NOMO-1 treated with dmso at 0.1 percent for 144 hours (cell line): ENCODE measurements at regions not wholly inside any gene's neighbourhood (a gene's known extent, or its start where the extent isn't known, plus 50 kb on each side); places are given as distances from the start of the nearest gene placed in this dataset.

ENCODE experiments used
- DNase-seq: peaks from one replicate; lab custom pipeline; 2025; ENCODE audit not compliant: unreplicated experiment; lab: John Stamatoyannopoulos, UW

- no peak for DNase-seq
These were observed 140.8 kb downstream of the PTCSC3 start for GRCh38 chr14:36035675-36036074.

GRCh38 chr14:36028665-36029064 is 147.9 kb downstream of the PTCSC3 start:
- DNase-seq: no peak

- DNase-seq: no peak
These were observed 148.3 kb downstream of the PTCSC3 start for GRCh38 chr14:36028218-36028617.

GRCh38 chr14:36027354-36027753 is 149.2 kb downstream of the PTCSC3 start:
- no peak for DNase-seq

GRCh38 chr14:36022765-36023410 is 153.6 kb downstream of the PTCSC3 start:
- DNase-seq: no peak

GRCh38 chr14:36021591-36022320 is 154.8 kb downstream of the PTCSC3 start:
- DNase-seq: no peak

- no peak for DNase-seq
These were observed 155.5 kb downstream of the PTCSC3 start for GRCh38 chr14:36021030-36021422.

- no peak for DNase-seq
These were observed 156.1 kb downstream of the PTCSC3 start for GRCh38 chr14:36020120-36021029.

GRCh38 chr14:36019126-36019525 is 157.4 kb downstream of the PTCSC3 start:
- no peak for DNase-seq

GRCh38 chr14:36014236-36014635 is 162.3 kb downstream of the PTCSC3 start:
- DNase-seq: no peak

- DNase-seq: no peak
These were observed 163.0 kb downstream of the PTCSC3 start for GRCh38 chr14:36013483-36013882.

GRCh38 chr14:36012621-36013020 is 163.9 kb downstream of the PTCSC3 start:
- no peak for DNase-seq

GRCh38 chr14:36009643-36010042 is 166.9 kb downstream of the PTCSC3 start:
- DNase-seq: no peak

- no peak for DNase-seq
These were observed 169.9 kb downstream of the PTCSC3 start for GRCh38 chr14:36006623-36007022.

GRCh38 chr14:36005670-36006069 is 170.9 kb downstream of the PTCSC3 start:
- no peak for DNase-seq

- DNase-seq: no peak
These were observed 174.6 kb downstream of the PTCSC3 start for GRCh38 chr14:36001936-36002335.

GRCh38 chr14:35999294-35999693 is 173.2 kb downstream of the BRMS1L start:
- no peak for DNase-seq

GRCh38 chr14:35998303-35998702 is 172.2 kb downstream of the BRMS1L start:
- no peak for DNase-seq

- no peak for DNase-seq
These were observed 167.5 kb downstream of the BRMS1L start for GRCh38 chr14:35993684-35993960.

GRCh38 chr14:35992816-35993683 is 166.9 kb downstream of the BRMS1L start:
- DNase-seq: no peak

GRCh38 chr14:35991356-35991755 is 165.2 kb downstream of the BRMS1L start:
- DNase-seq: no peak
